ENCODE measurements at regions not wholly inside any gene's neighbourhood (a gene's known extent, or its start where the extent isn't known, plus 50 kb on each side); places are given as distances from the start of the nearest gene placed in this dataset.

DNA sequence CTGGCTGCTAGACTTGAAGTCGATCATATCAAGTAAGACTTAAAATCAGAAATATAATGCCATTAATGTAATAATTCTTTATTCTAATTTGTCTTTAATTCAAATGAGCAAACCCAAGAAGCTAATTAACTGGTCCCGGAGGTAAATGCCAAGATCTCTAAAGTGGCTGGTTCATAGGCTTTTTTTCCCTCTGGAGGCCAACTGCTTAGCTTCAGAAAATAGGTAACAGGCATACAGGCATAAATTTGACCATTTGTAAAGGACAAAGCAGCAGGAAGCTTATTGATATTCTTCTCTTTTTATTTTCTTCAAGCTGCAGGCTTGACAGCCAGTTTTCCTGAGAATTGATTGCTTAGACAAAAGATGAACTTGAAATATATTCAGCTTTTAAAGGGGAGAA is 158.6 kb upstream of the RAP2B start:
- H3K36me3 ChIP-seq (ENCODE audit: control insufficient read depth, insufficient read depth, low read length) = no peaks in the 10 kb centered on the region
- no peak overlapping the region for H3K9ac ChIP-seq (ENCODE audit: insufficient read depth, low read length)
- H3K79me2 ChIP-seq (ENCODE audit: control insufficient read depth, insufficient read depth, low read length) = no peaks in the 10 kb centered on the region
- TF ChIP-seq EZH2 (IDR thresholded peaks at IDR 0.05; ENCODE audit: low read length, missing control alignments) = no peak
- TF ChIP-seq, protein P1, sequence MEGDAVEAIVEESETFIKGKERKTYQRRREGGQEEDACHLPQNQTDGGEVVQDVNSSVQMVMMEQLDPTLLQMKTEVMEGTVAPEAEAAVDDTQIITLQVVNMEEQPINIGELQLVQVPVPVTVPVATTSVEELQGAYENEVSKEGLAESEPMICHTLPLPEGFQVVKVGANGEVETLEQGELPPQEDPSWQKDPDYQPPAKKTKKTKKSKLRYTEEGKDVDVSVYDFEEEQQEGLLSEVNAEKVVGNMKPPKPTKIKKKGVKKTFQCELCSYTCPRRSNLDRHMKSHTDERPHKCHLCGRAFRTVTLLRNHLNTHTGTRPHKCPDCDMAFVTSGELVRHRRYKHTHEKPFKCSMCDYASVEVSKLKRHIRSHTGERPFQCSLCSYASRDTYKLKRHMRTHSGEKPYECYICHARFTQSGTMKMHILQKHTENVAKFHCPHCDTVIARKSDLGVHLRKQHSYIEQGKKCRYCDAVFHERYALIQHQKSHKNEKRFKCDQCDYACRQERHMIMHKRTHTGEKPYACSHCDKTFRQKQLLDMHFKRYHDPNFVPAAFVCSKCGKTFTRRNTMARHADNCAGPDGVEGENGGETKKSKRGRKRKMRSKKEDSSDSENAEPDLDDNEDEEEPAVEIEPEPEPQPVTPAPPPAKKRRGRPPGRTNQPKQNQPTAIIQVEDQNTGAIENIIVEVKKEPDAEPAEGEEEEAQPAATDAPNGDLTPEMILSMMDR (conservative IDR thresholded peaks at IDR 0.05 in 1 of 2, IDR thresholded peaks at IDR 0.05 in 1 of 2; ENCODE audit: low read depth in 1 of 2, low read length in 2 of 2) = no peak
- no peaks in the 10 kb centered on the region for H3K27me3 ChIP-seq (ENCODE audit: control insufficient read depth, insufficient read depth, low read length)
- no peaks in the 10 kb centered on the region for H3K9me3 ChIP-seq (ENCODE audit: control insufficient read depth, insufficient read depth, low read depth, low read length)
- H3K4me3 ChIP-seq (replicated peaks in 1 of 4; ENCODE audit: control extremely low read depth in 1 of 4, insufficient read depth in 1 of 4, low read depth in 3 of 4, low read length in 4 of 4) = no peak overlapping the region
- H3K4me2 ChIP-seq (ENCODE audit: extremely low read depth, insufficient read depth, low read length) = no peak overlapping the region
- no peak overlapping the region for H2AFZ ChIP-seq (ENCODE audit: low read length)
- H3K27ac ChIP-seq (ENCODE audit: insufficient read depth, low read length) = no peak overlapping the region
- DNase-seq (ENCODE audit: low read depth in 2 of 2) = no peak
- H3K4me1 ChIP-seq (ENCODE audit: control insufficient read depth, extremely low read depth, insufficient read depth, low read length) = no peaks in the 10 kb centered on the region
- H4K20me1 ChIP-seq (ENCODE audit: control insufficient read depth, extremely low read depth, insufficient read depth, low read length) = no peaks in the 10 kb centered on the region

DNA sequence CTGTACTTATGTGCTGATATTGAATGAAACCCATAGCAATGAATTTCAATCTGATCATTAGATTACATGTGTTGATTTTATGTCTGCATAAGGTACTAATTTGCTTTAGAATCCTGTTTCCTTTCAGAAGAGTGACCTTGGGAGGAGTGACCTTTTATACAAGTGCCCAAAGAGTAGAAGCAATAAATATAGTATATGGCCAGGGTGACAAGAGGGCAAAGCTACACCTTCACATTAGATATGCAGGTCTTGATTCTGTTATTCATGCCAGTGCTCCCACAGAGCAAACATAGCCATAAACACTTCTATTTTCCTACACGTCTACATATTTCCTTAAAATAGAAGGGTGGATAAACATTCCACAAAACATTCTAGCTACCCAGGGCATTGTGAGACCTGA is 158.2 kb upstream of the RAP2B start:
- Histone ChIP-seq H3K4me3 (replicated peaks in 1 of 4; ENCODE audit: control extremely low read depth in 1 of 4, insufficient read depth in 1 of 4, low read depth in 3 of 4, low read length in 4 of 4) (no peak overlapping the region), H4K20me1 (ENCODE audit: control insufficient read depth, extremely low read depth, insufficient read depth, low read length) (no peaks in the 10 kb centered on the region), H2AFZ (ENCODE audit: low read length) (no peak overlapping the region), H3K9ac (ENCODE audit: insufficient read depth, low read length) (no peak overlapping the region), H3K9me3 (ENCODE audit: control insufficient read depth, insufficient read depth, low read depth, low read length) (no peaks in the 10 kb centered on the region), H3K36me3 (ENCODE audit: control insufficient read depth, insufficient read depth, low read length) (no peaks in the 10 kb centered on the region), H3K79me2 (ENCODE audit: control insufficient read depth, insufficient read depth, low read length) (no peaks in the 10 kb centered on the region), H3K4me1 (ENCODE audit: control insufficient read depth, extremely low read depth, insufficient read depth, low read length) (no peaks in the 10 kb centered on the region), H3K27me3 (ENCODE audit: control insufficient read depth, insufficient read depth, low read length) (no peaks in the 10 kb centered on the region), H3K4me2 (ENCODE audit: extremely low read depth, insufficient read depth, low read length) (no peak overlapping the region), H3K27ac (ENCODE audit: insufficient read depth, low read length) (no peak overlapping the region)
- TF ChIP-seq EZH2 (IDR thresholded peaks at IDR 0.05; ENCODE audit: low read length, missing control alignments) = no peak
- TF ChIP-seq, protein P1 (conservative IDR thresholded peaks at IDR 0.05 in 1 of 2, IDR thresholded peaks at IDR 0.05 in 1 of 2; ENCODE audit: low read depth in 1 of 2, low read length in 2 of 2) = no peak
- no peak for DNase-seq (ENCODE audit: low read depth in 2 of 2)

GRCh38 chr3:153008226-153008625 is 153.8 kb upstream of the RAP2B start:
- H3K9ac ChIP-seq (ENCODE audit: insufficient read depth, low read length) = no peak overlapping the region
- no peak overlapping the region for H2AFZ ChIP-seq (ENCODE audit: low read length)
- TF ChIP-seq, protein P1 (conservative IDR thresholded peaks at IDR 0.05 in 1 of 2, IDR thresholded peaks at IDR 0.05 in 1 of 2; ENCODE audit: low read depth in 1 of 2, low read length in 2 of 2) = no peak
- H3K27me3 ChIP-seq (ENCODE audit: control insufficient read depth, insufficient read depth, low read length) = no peaks in the 10 kb centered on the region
- no peak overlapping the region for H3K4me3 ChIP-seq (replicated peaks in 1 of 4; ENCODE audit: control extremely low read depth in 1 of 4, insufficient read depth in 1 of 4, low read depth in 3 of 4, low read length in 4 of 4)
- no peaks in the 10 kb centered on the region for H3K79me2 ChIP-seq (ENCODE audit: control insufficient read depth, insufficient read depth, low read length)
- H3K4me2 ChIP-seq (ENCODE audit: extremely low read depth, insufficient read depth, low read length) = no peak overlapping the region
- H3K9me3 ChIP-seq (ENCODE audit: control insufficient read depth, insufficient read depth, low read depth, low read length) = no peaks in the 10 kb centered on the region
- H3K36me3 ChIP-seq (ENCODE audit: control insufficient read depth, insufficient read depth, low read length) = no peaks in the 10 kb centered on the region
- no peaks in the 10 kb centered on the region for H4K20me1 ChIP-seq (ENCODE audit: control insufficient read depth, extremely low read depth, insufficient read depth, low read length)
- DNase-seq (ENCODE audit: low read depth in 2 of 2) = no peak
- no peak overlapping the region for H3K27ac ChIP-seq (ENCODE audit: insufficient read depth, low read length)
- H3K4me1 ChIP-seq (ENCODE audit: control insufficient read depth, extremely low read depth, insufficient read depth, low read length) = no peaks in the 10 kb centered on the region

All from fibroblast of lung (primary cell).